ENCODE measurements at regions not wholly inside any gene's neighbourhood (a gene's known extent, or its start where the extent isn't known, plus 50 kb on each side); places are given as distances from the start of the nearest gene placed in this dataset.
A peak's percentile ranks its signal among the peaks of the same experiment; 100 is the strongest.

DNA sequence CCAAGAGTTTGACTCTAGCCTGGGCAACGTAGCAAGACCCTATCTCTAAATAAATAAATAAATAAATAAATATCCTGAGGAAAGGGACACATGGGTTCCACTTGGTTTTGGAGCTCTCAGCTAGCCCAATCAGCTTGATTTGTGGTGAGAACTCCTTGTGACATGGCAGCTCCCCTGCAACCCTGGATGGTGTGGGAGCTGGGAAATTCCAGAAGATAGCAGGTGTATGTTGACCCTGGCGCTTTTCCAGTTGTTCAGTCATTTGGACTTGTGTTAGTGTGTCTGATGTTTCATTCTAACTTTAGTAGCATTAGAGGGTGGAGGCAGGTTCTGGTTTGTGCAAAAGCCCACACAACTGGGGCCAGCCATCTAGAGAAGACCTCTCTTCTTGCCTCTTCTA is 148.5 kb upstream of the NCAM1 start:
- no peaks in the 10 kb centered on the region for H3K9me3 ChIP-seq (ENCODE audit: control insufficient read depth, low read length)
- peaks cover 4% of the 10 kb centered on the region for H3K4me1 ChIP-seq (ENCODE audit: control insufficient read depth, insufficient read depth, low read length)
- 63 to 90% methylated on average over 1 to 2 of the region's 2 CpGs for WGBS, 2 experiments
- H3K27me3 ChIP-seq (ENCODE audit: control insufficient read depth, insufficient read depth, low read length, poor library complexity, severe bottlenecking) = no peaks in the 10 kb centered on the region
- no peak overlapping the region for H3K27ac ChIP-seq (ENCODE audit: insufficient read depth, low read depth, low read length, poor library complexity, severe bottlenecking)
- no peak overlapping the region for H3K4me3 ChIP-seq (ENCODE audit: insufficient read depth, low read depth, low read length)
- H3K36me3 ChIP-seq (ENCODE audit: control insufficient read depth, insufficient read depth, low read length) = no peaks in the 10 kb centered on the region

DNA sequence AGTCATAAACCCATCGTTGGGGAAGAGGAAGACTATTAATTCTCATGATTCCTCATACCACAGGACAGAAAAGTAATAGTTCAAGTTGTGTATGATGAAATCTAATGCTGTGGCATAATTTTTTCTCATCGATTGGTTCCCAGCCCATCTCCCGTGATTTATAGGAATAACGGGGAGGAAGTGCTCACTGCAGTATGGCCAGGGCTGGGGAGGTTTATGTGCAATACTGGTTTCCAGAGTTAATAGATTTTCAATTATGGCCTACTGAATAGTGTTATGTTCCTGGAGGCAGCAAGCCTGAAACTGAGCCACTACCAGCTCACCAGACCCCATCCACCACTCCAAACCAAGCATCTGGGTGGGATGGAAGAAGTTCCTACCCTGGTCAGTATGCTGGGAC is 147.1 kb upstream of the NCAM1 start:
- H3K27ac ChIP-seq (ENCODE audit: insufficient read depth, low read depth, low read length, poor library complexity, severe bottlenecking) = no peak overlapping the region
- no peaks in the 10 kb centered on the region for H3K27me3 ChIP-seq (ENCODE audit: control insufficient read depth, insufficient read depth, low read length, poor library complexity, severe bottlenecking)
- WGBS, 2 experiments = 95 to 96% methylated on average over 4 of the region's 4 CpGs
- no peaks in the 10 kb centered on the region for H3K36me3 ChIP-seq (ENCODE audit: control insufficient read depth, insufficient read depth, low read length)
- H3K9me3 ChIP-seq (ENCODE audit: control insufficient read depth, low read length) = no peaks in the 10 kb centered on the region
- no peak overlapping the region for H3K4me3 ChIP-seq (ENCODE audit: insufficient read depth, low read depth, low read length)
- peaks cover 12% of the 10 kb centered on the region for H3K4me1 ChIP-seq (ENCODE audit: control insufficient read depth, insufficient read depth, low read length)

DNA sequence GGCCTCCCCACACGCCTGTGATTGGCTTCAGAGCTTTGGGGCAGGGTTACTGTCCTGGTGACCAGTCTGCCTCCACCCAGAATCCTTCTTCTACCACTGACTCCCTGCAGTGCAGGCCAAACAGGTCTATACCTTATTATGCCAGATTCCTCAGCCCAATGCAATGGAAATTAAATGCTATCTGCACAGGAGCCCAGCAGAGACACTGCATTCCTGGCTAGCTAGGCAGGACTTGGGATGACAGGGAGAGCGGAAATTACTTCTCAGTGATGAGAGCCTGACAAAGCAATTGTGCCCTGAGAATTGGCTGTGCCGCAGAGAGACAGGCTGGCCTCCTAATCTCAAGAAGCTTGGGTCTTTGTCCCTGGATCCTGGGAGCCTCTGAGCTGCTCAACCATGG is 143.8 kb upstream of the NCAM1 start:
- no peak overlapping the region for H3K4me3 ChIP-seq (ENCODE audit: insufficient read depth, low read depth, low read length)
- 46 to 48% methylated on average over 3 of the region's 3 CpGs for WGBS, 2 experiments
- no peak overlapping the region for H3K27ac ChIP-seq (ENCODE audit: insufficient read depth, low read depth, low read length, poor library complexity, severe bottlenecking)
- H3K36me3 ChIP-seq (ENCODE audit: control insufficient read depth, insufficient read depth, low read length) = no peaks in the 10 kb centered on the region
- H3K4me1 ChIP-seq (ENCODE audit: control insufficient read depth, insufficient read depth, low read length) = peaks cover 20% of the 10 kb centered on the region
- H3K27me3 ChIP-seq (ENCODE audit: control insufficient read depth, insufficient read depth, low read length, poor library complexity, severe bottlenecking) = no peaks in the 10 kb centered on the region
- H3K9me3 ChIP-seq (ENCODE audit: control insufficient read depth, low read length) = no peaks in the 10 kb centered on the region

- Histone ChIP-seq H3K4me3 (ENCODE audit: insufficient read depth, low read depth, low read length) (no peak overlapping the region), H3K27me3 (ENCODE audit: control insufficient read depth, insufficient read depth, low read length, poor library complexity, severe bottlenecking) (no peaks in the 10 kb centered on the region), H3K27ac (ENCODE audit: insufficient read depth, low read depth, low read length, poor library complexity, severe bottlenecking) (peak overlapping the region; percentile 62), H3K4me1 (ENCODE audit: control insufficient read depth, insufficient read depth, low read length) (peaks cover 24% of the 10 kb centered on the region), H3K36me3 (ENCODE audit: control insufficient read depth, insufficient read depth, low read length) (no peaks in the 10 kb centered on the region), H3K9me3 (ENCODE audit: control insufficient read depth, low read length) (peaks cover 3% of the 10 kb centered on the region)
- WGBS, 2 experiments = 11 to 16% methylated on average over 2 to 3 of the region's 3 CpGs
These were observed 138.5 kb upstream of the NCAM1 start for GRCh38 chr11:112822478-112823274.

DNA sequence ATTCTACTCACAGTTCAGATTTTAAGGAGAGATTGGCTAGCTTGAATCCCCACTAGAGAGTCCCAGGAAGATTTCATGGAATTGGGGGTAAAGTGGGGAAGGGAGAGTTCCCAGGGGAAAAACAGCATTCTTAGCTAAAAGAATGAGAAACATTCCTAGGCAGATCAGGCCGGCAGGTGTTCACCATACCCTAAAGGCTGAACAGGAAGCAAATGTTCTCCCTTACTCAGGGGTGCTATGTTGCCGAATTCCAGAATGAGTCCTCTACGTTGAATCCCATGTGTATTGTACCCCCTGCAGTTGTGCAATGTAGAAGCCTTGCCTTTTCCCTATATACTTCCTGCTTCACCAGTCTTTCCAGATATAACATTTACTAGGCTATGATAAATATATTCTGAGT is 135.2 kb upstream of the NCAM1 start:
- peaks cover 3% of the 10 kb centered on the region for H3K9me3 ChIP-seq (ENCODE audit: control insufficient read depth, low read length)
- H3K27ac ChIP-seq (ENCODE audit: insufficient read depth, low read depth, low read length, poor library complexity, severe bottlenecking) = no peak overlapping the region
- 43 to 56% methylated on average over 3 of the region's 3 CpGs for WGBS, 2 experiments
- no peaks in the 10 kb centered on the region for H3K36me3 ChIP-seq (ENCODE audit: control insufficient read depth, insufficient read depth, low read length)
- peaks cover 15% of the 10 kb centered on the region for H3K4me1 ChIP-seq (ENCODE audit: control insufficient read depth, insufficient read depth, low read length)
- H3K4me3 ChIP-seq (ENCODE audit: insufficient read depth, low read depth, low read length) = no peak overlapping the region
- H3K27me3 ChIP-seq (ENCODE audit: control insufficient read depth, insufficient read depth, low read length, poor library complexity, severe bottlenecking) = no peaks in the 10 kb centered on the region

GRCh38 chr11:112826788-112827187 is 134.4 kb upstream of the NCAM1 start:
- no peaks in the 10 kb centered on the region for H3K27me3 ChIP-seq (ENCODE audit: control insufficient read depth, insufficient read depth, low read length, poor library complexity, severe bottlenecking)
- H3K4me1 ChIP-seq (ENCODE audit: control insufficient read depth, insufficient read depth, low read length) = peaks cover 13% of the 10 kb centered on the region
- no peak overlapping the region for H3K27ac ChIP-seq (ENCODE audit: insufficient read depth, low read depth, low read length, poor library complexity, severe bottlenecking)
- peaks cover 3% of the 10 kb centered on the region for H3K9me3 ChIP-seq (ENCODE audit: control insufficient read depth, low read length)
- no peak overlapping the region for H3K4me3 ChIP-seq (ENCODE audit: insufficient read depth, low read depth, low read length)
- H3K36me3 ChIP-seq (ENCODE audit: control insufficient read depth, insufficient read depth, low read length) = no peaks in the 10 kb centered on the region
- 96 to 97% methylated on average over 1 of the region's 1 CpG for WGBS, 2 experiments

DNA sequence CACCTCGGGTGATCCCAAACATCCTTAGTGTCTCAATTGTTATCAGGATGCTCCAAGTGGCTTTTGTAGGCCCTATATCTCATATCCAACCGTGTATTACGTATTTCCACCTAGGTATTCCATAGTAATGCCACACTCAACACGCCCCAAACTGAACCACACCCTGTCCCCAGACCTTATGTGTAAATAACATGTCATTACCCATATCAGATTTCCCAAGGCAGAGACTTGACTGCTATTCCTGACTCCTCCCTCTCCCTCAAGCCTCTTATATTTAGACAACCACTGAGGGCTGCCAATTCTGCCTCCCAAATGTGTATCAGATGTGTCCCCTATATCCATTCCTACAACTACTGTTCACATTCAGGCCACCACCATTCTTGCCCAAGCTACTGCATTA is 132.8 kb upstream of the NCAM1 start:
- H3K4me1 ChIP-seq (ENCODE audit: control insufficient read depth, insufficient read depth, low read length) = no peaks in the 10 kb centered on the region
- no peaks in the 10 kb centered on the region for H3K27me3 ChIP-seq (ENCODE audit: control insufficient read depth, insufficient read depth, low read length, poor library complexity, severe bottlenecking)
- 91 to 93% methylated on average over 4 of the region's 4 CpGs for WGBS, 2 experiments
- no peak overlapping the region for H3K4me3 ChIP-seq (ENCODE audit: insufficient read depth, low read depth, low read length)
- H3K36me3 ChIP-seq (ENCODE audit: control insufficient read depth, insufficient read depth, low read length) = no peaks in the 10 kb centered on the region
- peaks cover 3% of the 10 kb centered on the region for H3K9me3 ChIP-seq (ENCODE audit: control insufficient read depth, low read length)
- H3K27ac ChIP-seq (ENCODE audit: insufficient read depth, low read depth, low read length, poor library complexity, severe bottlenecking) = no peak overlapping the region

DNA sequence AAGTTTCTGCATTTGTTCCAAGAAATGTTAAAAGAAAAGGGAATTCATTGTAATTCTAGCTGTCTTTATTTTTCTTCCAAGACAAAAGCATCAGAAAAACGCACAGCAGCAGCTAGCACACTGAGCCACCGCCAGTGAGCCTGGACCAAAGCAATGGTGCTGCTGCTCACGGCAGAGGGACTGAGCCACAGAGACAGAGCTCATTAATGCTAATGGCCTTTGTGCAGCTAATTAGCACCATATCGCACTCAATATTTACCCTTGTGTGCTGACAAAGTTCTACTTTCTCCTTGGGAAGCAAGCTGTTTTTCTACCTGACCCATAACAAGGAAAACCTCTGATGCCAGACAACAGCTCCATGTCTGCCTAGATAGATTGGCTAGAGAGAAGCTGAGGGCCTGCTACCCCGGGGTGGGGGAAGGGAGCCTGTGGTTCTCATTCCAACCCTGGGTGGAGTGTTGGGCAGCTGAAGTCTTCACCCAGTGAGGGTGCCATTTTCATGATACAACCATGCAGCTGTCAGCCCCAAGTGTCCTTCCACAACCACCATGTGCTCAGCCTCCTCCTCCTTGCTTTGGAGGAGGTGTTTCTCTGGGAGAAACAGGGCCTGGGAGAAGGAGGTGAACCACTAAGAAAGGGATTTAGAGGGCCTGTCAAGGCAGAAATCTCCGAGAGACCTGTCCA is 131.1 kb upstream of the NCAM1 start:
- H3K4me1 ChIP-seq (ENCODE audit: control insufficient read depth, insufficient read depth, low read length) = no peaks in the 10 kb centered on the region
- H3K4me3 ChIP-seq (ENCODE audit: insufficient read depth, low read depth, low read length) = no peak overlapping the region
- H3K27ac ChIP-seq (ENCODE audit: insufficient read depth, low read depth, low read length, poor library complexity, severe bottlenecking) = no peak overlapping the region
- WGBS, 2 experiments = 85 to 89% methylated on average over 6 of the region's 6 CpGs
- no peaks in the 10 kb centered on the region for H3K9me3 ChIP-seq (ENCODE audit: control insufficient read depth, low read length)
- no peaks in the 10 kb centered on the region for H3K36me3 ChIP-seq (ENCODE audit: control insufficient read depth, insufficient read depth, low read length)
- H3K27me3 ChIP-seq (ENCODE audit: control insufficient read depth, insufficient read depth, low read length, poor library complexity, severe bottlenecking) = no peaks in the 10 kb centered on the region

GRCh38 chr11:112831041-112831440 is 130.2 kb upstream of the NCAM1 start:
- H3K27ac ChIP-seq (ENCODE audit: insufficient read depth, low read depth, low read length, poor library complexity, severe bottlenecking) = no peak overlapping the region
- WGBS, 2 experiments = 95 to 100% methylated on average over 1 of the region's 1 CpG
- no peaks in the 10 kb centered on the region for H3K4me1 ChIP-seq (ENCODE audit: control insufficient read depth, insufficient read depth, low read length)

DNA sequence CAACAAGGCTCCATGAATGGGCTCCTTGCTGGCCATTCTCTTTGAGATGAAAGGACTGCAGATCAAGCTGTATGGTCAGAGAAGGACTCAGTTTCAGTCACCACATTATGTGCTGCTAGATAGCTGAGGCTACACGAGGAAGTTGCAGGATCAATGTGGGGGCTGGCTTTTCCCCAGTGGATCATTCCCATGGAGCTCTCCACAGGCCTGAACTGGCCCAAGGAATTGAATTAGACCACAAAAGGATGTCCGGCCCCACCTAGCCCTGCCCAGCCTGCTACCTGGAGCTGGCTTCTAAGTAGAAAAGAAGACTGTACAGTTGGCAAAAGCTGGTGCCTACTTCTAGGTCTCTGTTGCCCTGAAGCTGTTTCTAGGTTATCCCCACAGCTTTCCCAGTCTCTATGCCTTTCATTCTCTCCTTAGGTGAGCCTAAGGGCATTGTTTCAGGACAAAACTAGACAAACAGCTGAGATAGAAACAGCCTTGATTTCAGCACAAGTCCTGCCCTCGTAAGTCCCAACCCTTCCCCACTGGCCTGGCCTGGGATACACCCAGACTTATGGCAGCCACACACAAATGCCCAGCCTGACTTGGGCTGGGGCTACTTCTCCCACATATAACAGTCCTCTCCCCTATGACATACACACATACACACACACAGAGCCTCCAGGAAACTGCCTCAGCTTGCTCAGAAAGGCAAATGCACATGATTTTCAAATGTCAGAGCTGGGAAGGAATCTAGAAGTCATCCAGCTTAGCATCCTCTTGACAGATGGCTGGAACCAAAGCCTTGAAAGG is 129.1 kb upstream of the NCAM1 start:
- WGBS, 2 experiments = 92 to 95% methylated on average over 3 of the region's 3 CpGs
- Histone ChIP-seq H3K4me1 (ENCODE audit: control insufficient read depth, insufficient read depth, low read length) (no peaks in the 10 kb centered on the region), H3K27me3 (ENCODE audit: control insufficient read depth, insufficient read depth, low read length, poor library complexity, severe bottlenecking) (no peaks in the 10 kb centered on the region), H3K4me3 (ENCODE audit: insufficient read depth, low read depth, low read length) (no peak overlapping the region), H3K27ac (ENCODE audit: insufficient read depth, low read depth, low read length, poor library complexity, severe bottlenecking) (no peak overlapping the region), H3K36me3 (ENCODE audit: control insufficient read depth, insufficient read depth, low read length) (no peaks in the 10 kb centered on the region), H3K9me3 (ENCODE audit: control insufficient read depth, low read length) (no peaks in the 10 kb centered on the region)

More at GRCh38 chr11:112831041-112831440, 130.2 kb upstream of the NCAM1 start:
- H3K27me3 ChIP-seq (ENCODE audit: control insufficient read depth, insufficient read depth, low read length, poor library complexity, severe bottlenecking) = no peaks in the 10 kb centered on the region
- no peaks in the 10 kb centered on the region for H3K36me3 ChIP-seq (ENCODE audit: control insufficient read depth, insufficient read depth, low read length)
- no peaks in the 10 kb centered on the region for H3K9me3 ChIP-seq (ENCODE audit: control insufficient read depth, low read length)
- H3K4me3 ChIP-seq (ENCODE audit: insufficient read depth, low read depth, low read length) = no peak overlapping the region
